Neural progenitor cell (in vitro differentiated cells): ENCODE measurements at regions not wholly inside any gene's neighbourhood (a gene's known extent, or its start where the extent isn't known, plus 50 kb on each side); places are given as distances from the start of the nearest gene placed in this dataset.

Source experiments
- CTCF ChIP-seq: fragments of 200-600 bp; sonication (generic); IDR thresholded peaks from 2 replicates; pipeline ENCODE4 v1.5.1; 2017; ENCODE audit warnings: antibody characterized with exemption, mild to moderate bottlenecking
- EZH2 ChIP-seq: fragments of 200-600 bp; sonication (generic); IDR thresholded peaks from 2 replicates; pipeline ENCODE4 v1.6.1; 2017; ENCODE audit warnings: antibody characterized with exemption, mild to moderate bottlenecking, moderate library complexity
- EZH2phosphoT487 ChIP-seq: fragments of 200-600 bp; sonication (generic); IDR thresholded peaks from 2 replicates; pipeline ENCODE4 v1.6.1; 2017; ENCODE audit warnings: antibody characterized with exemption

GRCh38 chr4:189304809-189305208, 635.9 kb upstream of the FRG1 start:
- no peak for TF ChIP-seq CTCF
- no peak for TF ChIP-seq EZH2
- no peak for TF ChIP-seq EZH2phosphoT487
